Epithelial cell of proximal tubule (primary cell): ENCODE measurements at regions not wholly inside any gene's neighbourhood (a gene's known extent, or its start where the extent isn't known, plus 50 kb on each side); places are given as distances from the start of the nearest gene placed in this dataset.

Experiments
- DNase-seq: peaks from one replicate; pipeline ENCODE4 v3.0.0-alpha.2; 2011; ENCODE audit warnings: low read depth
- H3K4me3 ChIP-seq: 2 replicates; pipeline ENCODE4 v1.5.1; 2011; ENCODE audit warnings: low read depth, mild to moderate bottlenecking, low read length
- TF ChIP-seq, protein P1 (sequence below): conservative IDR thresholded peaks from 2 replicates; pipeline ENCODE4 v1.5.1; 2012; ENCODE audit warnings: low read depth, mild to moderate bottlenecking, low read length

DNA sequence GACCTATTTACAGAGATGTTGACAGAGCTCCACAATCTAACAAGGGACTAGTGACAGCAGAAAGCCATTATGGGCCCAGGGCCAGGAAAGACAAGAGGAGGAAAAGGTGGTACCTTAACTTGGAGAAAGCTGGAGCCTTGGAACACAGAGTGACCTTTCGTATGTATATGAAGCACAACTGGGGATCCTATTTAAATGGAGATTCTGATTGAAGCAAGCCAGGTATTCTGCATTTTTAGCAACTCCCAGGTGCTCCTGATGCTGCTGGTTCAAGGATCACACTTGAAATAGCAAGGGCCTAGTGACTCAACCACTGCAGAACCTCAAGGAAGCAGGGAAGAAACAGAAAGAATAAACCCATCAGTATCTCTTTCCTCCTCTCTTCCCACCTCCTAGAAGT is 99.4 kb downstream of the TMEM47 start:
- H3K4me3 ChIP-seq: no peak overlapping the region
- no peak for DNase-seq
- TF ChIP-seq, protein P1, sequence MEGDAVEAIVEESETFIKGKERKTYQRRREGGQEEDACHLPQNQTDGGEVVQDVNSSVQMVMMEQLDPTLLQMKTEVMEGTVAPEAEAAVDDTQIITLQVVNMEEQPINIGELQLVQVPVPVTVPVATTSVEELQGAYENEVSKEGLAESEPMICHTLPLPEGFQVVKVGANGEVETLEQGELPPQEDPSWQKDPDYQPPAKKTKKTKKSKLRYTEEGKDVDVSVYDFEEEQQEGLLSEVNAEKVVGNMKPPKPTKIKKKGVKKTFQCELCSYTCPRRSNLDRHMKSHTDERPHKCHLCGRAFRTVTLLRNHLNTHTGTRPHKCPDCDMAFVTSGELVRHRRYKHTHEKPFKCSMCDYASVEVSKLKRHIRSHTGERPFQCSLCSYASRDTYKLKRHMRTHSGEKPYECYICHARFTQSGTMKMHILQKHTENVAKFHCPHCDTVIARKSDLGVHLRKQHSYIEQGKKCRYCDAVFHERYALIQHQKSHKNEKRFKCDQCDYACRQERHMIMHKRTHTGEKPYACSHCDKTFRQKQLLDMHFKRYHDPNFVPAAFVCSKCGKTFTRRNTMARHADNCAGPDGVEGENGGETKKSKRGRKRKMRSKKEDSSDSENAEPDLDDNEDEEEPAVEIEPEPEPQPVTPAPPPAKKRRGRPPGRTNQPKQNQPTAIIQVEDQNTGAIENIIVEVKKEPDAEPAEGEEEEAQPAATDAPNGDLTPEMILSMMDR: no peak

DNA sequence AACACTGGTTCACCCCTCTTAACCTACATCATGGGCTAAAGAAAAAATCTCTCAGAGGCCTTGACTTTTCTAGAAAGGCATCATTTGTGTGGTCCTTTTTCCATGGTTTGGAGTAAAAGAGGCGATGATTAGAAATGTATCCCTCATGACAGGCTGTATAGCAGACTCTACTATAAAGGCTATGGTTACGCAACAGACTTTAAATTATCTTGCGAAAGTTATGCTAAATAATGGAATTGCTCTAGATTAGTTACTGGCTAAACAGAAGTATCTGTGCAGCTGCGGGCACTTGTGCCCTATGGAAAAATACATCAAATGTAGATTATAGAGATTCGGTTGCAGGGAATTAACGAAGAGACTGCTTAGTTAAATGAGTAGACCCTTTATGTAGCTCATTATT is 101.6 kb downstream of the TMEM47 start:
- no peak overlapping the region for H3K4me3 ChIP-seq
- DNase-seq: no peak
- TF ChIP-seq, protein P1: no peak

DNA sequence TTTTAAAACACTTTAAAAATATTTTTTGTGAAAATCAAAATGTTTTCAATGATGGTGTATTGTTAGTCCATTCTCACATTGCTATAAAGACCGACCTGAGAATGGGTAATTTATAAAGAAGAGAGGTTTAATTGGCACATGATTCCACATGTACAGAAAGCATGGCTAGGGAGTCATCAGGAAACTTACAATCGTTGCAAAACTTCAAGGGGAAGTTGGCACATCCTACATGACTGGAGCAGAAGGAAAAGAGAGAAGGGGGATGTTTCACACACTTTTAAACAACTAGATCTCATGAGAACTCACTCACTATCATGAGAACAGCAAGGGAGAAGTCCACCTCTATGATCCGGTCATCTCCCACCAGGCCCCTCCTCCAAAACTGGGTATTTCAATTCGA is 110.7 kb downstream of the TMEM47 start:
- TF ChIP-seq, protein P1: no peak
- no peak for DNase-seq
- H3K4me3 ChIP-seq: no peak overlapping the region

DNA sequence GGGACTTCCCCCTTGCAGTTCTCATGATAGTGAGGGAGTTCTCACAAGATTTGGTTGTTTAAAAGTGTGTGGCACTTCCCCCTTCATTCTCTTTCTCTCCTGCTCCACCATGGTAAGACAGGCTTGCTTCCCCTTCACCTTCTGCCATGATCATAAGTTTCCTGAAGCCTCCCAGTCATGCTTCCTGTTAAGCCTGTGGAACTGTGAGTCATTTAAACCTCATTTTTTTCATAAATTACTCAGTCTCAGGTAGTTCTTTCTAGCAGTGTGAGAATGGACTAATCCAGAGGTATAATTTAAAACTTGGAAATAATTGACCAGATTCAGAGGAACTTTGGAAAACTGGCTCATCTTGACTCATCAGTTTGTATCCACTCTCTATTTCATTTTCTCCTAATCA is 129.0 kb downstream of the TMEM47 start:
- DNase-seq: peak; percentile 41
- no peak overlapping the region for H3K4me3 ChIP-seq
- TF ChIP-seq, protein P1: no peak

DNA sequence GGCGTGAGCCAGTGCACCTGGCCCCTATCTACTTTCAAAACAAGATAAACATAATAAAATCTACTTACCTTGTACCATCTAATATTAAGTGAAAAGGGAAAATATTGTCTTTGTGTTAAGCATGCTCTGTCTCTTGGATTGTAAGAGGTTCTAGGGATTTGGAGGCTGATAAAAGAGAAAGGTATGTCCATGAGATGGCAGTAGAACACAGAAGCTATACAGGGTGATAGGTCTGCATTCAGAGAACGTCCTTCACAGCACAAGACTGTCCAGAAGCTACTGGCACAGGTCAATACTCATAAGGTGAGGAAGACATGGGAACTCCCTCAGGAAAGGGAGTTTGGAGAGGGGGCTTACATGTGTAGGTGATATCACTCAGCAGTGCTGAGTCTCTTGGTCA is 135.5 kb downstream of the TMEM47 start:
- H3K4me3 ChIP-seq: no peak overlapping the region
- peak; percentile 6 for DNase-seq
- TF ChIP-seq, protein P1: peak; percentile 63

DNA sequence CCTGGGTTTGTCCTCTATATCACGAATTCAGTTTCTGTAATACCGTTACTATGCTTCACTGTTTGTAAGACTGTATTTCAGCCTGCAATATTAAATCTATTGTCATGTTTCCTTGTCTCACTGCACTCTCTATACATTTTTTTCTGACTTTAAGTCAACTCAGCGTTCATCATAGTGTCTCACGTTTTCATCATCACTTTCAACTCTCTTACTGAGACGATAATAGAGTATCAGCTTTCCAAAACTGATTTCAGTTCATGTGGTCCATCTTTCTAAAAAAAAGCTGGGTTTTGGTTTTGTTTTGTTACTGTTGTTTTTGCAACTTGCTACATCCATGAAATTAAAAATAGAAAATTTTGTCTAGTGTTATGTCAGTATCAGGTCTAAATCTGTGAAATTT is 147.7 kb downstream of the TMEM47 start:
- TF ChIP-seq, protein P1: no peak
- no peak for DNase-seq
- no peak overlapping the region for H3K4me3 ChIP-seq

DNA sequence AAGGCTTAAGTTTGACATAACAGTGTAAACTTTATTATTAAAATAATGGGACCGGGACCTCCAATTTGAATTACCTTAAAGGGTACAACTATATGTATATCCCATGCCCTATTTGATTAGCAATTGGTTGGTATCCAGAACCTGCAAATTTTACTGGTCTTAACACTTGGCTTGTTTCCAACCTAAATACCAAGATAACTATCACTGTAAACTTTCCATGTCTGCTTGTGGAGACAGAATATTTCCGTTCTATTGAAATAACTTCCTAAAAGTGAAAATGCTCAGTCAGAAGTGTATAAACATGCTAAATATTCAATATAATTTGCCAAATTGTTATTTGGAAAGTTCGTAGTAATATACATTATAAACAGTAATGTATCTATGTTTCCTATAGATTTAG is 154.0 kb downstream of the TMEM47 start:
- TF ChIP-seq, protein P1: no peak
- no peak overlapping the region for H3K4me3 ChIP-seq
- no peak for DNase-seq
